NCI-H2081 (cell line): ENCODE measurements at regions not wholly inside any gene's neighbourhood (a gene's known extent, or its start where the extent isn't known, plus 50 kb on each side); places are given as distances from the start of the nearest gene placed in this dataset.
"Not testable (repeated sequence)": the region's sequence is repeated elsewhere in the genome, so short reads cannot be mapped to it uniquely, and the experiment has no call there.

Experiments
- DNase-seq, 2 experiments: peaks; one replicate each; lab custom pipeline; 2025; lab: John Stamatoyannopoulos, UW

- no peak for DNase-seq
Measured at GRCh38 chr5:67878933-67879332, 336.6 kb upstream of the PIK3R1 start.

- DNase-seq: no peak
Measured at GRCh38 chr5:67876371-67876770, 339.2 kb upstream of the PIK3R1 start.

- DNase-seq: no peak
Measured at GRCh38 chr5:67875601-67876000, 340.0 kb upstream of the PIK3R1 start.

GRCh38 chr5:67873935-67874334 is 341.6 kb upstream of the PIK3R1 start:
- DNase-seq: no peak

- DNase-seq: no peak
Measured at GRCh38 chr5:67870662-67871061, 344.9 kb upstream of the PIK3R1 start.

GRCh38 chr5:67864335-67864734 is 351.2 kb upstream of the PIK3R1 start:
- not testable (repeated sequence) for DNase-seq

- DNase-seq: no peak
Measured at GRCh38 chr5:67858471-67859031, 357.0 kb upstream of the PIK3R1 start.

- DNase-seq: no peak
Measured at GRCh38 chr5:67857502-67857901, 358.1 kb upstream of the PIK3R1 start.

GRCh38 chr5:67855523-67855922 is 360.0 kb upstream of the PIK3R1 start:
- no peak for DNase-seq

- not testable (repeated sequence) for DNase-seq
Measured at GRCh38 chr5:67850906-67851305, 364.6 kb upstream of the PIK3R1 start.

- DNase-seq: no peak
Measured at GRCh38 chr5:67844924-67845323, 370.6 kb upstream of the PIK3R1 start.

- no peak for DNase-seq
Measured at GRCh38 chr5:67842806-67843205, 372.8 kb upstream of the PIK3R1 start.

GRCh38 chr5:67837225-67837624 is 378.3 kb upstream of the PIK3R1 start:
- not testable (repeated sequence) for DNase-seq

- not testable (repeated sequence) for DNase-seq
Measured at GRCh38 chr5:67836496-67836895, 379.1 kb upstream of the PIK3R1 start.

GRCh38 chr5:67831048-67831447 is 384.5 kb upstream of the PIK3R1 start:
- peak in 1 of 2 experiments; percentile 0 for DNase-seq

- no peak for DNase-seq
Measured at GRCh38 chr5:67827541-67827940, 388.0 kb upstream of the PIK3R1 start.

GRCh38 chr5:67824852-67825251 is 390.7 kb upstream of the PIK3R1 start:
- no peak for DNase-seq

- no peak for DNase-seq
Measured at GRCh38 chr5:67817652-67818051, 397.9 kb upstream of the PIK3R1 start.

GRCh38 chr5:67816456-67816855 is 399.1 kb upstream of the PIK3R1 start:
- DNase-seq: no peak

- no peak for DNase-seq
Measured at GRCh38 chr5:67815455-67816391, 399.8 kb upstream of the PIK3R1 start.

GRCh38 chr5:67814569-67815311 is 400.8 kb upstream of the PIK3R1 start:
- DNase-seq: no peak

- DNase-seq: no peak
Measured at GRCh38 chr5:67813877-67814539, 401.5 kb upstream of the PIK3R1 start.
